ENCODE measurements at regions not wholly inside any gene's neighbourhood (a gene's known extent, or its start where the extent isn't known, plus 50 kb on each side); places are given as distances from the start of the nearest gene placed in this dataset.

- TF ChIP-seq, protein P1, sequence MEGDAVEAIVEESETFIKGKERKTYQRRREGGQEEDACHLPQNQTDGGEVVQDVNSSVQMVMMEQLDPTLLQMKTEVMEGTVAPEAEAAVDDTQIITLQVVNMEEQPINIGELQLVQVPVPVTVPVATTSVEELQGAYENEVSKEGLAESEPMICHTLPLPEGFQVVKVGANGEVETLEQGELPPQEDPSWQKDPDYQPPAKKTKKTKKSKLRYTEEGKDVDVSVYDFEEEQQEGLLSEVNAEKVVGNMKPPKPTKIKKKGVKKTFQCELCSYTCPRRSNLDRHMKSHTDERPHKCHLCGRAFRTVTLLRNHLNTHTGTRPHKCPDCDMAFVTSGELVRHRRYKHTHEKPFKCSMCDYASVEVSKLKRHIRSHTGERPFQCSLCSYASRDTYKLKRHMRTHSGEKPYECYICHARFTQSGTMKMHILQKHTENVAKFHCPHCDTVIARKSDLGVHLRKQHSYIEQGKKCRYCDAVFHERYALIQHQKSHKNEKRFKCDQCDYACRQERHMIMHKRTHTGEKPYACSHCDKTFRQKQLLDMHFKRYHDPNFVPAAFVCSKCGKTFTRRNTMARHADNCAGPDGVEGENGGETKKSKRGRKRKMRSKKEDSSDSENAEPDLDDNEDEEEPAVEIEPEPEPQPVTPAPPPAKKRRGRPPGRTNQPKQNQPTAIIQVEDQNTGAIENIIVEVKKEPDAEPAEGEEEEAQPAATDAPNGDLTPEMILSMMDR (IDR thresholded peaks at IDR 0.05), result no peak
- Histone ChIP-seq H3K27ac (no peak overlapping the region), H3K4me3 (no peak overlapping the region)
Observed at GRCh38 chr2:221629468-221629867, 57.4 kb upstream of the EPHA4 start.

DNA sequence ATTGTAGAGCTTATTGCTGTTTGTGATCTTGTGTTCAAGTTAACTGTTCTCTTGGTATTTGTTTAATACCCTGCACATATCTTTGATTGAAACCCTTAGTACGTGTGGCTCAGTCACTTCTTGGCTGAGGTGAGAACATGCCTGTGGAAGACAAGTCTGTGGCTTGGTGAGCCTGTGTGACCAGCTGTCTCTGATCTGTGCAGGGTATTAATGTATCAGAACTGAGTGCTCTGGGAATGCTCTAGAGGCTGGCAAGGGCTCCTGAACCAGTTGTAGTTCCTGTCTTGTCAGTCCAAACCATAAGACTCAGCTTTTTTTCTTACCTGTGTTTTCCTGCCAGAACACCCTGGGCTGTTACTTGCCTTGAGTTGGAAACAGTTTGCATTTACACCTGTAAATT lies 52.4 kb upstream of the EPHA4 start:
- TF ChIP-seq, protein P1 (IDR thresholded peaks at IDR 0.05), result no peak
- no peak for DNase-seq (ENCODE audit: low spot score)
- Histone ChIP-seq H3K27ac (no peak overlapping the region), H3K4me3 (no peak overlapping the region)

More at GRCh38 chr2:221629468-221629867, 57.4 kb upstream of the EPHA4 start:
- no peak for DNase-seq (ENCODE audit: low spot score)

Data from coronary artery (tissue), 2 donors.